ENCODE measurements at regions not wholly inside any gene's neighbourhood (a gene's known extent, or its start where the extent isn't known, plus 50 kb on each side); places are given as distances from the start of the nearest gene placed in this dataset.

DNA sequence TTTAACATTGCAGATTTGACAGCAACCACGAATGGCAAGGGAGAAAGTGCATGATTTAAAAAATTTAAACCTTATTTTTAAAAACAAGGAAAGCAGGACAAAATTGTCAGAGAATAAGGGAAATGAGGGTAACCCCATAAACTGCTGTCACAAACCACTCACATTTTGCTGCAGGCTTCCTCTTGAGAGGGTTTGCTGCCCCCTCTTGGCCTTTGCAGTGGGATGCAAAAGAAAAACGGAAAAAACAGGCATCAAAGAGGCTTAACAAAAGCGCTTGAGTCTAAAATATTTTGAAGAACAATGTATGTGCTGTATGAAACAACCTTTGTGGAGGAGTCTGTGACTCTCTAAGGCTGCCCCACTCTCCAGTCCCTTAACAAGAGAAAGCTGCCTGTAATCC lies 91.6 kb downstream of the TMX3 start:
- peak; percentile 29 for DNase-seq

DNA sequence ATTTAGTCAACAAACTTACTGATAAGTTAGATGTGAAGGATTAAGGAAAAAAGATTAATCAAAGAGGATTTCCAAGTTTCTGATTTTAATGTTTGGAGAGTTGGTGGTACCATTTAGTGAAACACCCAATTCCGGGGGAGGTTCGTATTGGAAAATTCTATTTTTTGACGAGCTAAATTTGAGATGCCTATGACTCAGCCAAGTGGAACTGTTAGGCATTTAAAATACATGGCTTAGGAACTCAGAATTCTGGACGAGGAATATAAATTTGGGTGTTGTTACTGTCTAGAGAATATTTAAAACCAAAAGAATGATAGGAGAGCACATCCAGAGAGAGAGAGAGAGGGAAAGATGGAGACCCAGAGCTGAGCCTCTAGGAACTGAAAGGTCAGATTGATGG lies 103.6 kb downstream of the TMX3 start:
- DNase-seq: no peak

- no peak for DNase-seq
Observed at GRCh38 chr18:68608851-68609490, 105.9 kb downstream of the TMX3 start.

DNA sequence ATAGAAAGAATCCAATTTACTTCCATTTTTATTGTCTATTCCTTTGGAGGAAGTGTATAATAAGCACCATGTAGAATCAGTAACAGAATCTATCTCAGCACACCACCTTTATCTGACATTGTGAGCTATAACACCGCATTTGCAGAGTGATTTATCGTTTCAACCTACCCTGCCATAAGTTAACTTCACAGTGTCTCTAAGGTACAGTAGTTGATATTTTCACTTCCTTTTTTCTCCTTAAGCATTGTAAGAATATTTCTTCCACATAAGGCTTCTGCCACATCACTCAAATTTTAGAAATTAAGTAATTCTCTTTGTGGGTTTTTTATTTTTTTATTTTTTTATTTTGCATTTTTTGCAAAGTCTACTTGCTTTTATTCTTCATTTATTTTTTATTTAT lies 107.1 kb downstream of the TMX3 start:
- DNase-seq: no peak

GRCh38 chr18:68604256-68604655 lies 110.7 kb downstream of the TMX3 start:
- no peak for DNase-seq

GRCh38 chr18:68596016-68596415 lies 118.9 kb downstream of the TMX3 start:
- DNase-seq: no peak

- DNase-seq: no peak
Observed at GRCh38 chr18:68588169-68588568, 126.7 kb downstream of the TMX3 start.

DNA sequence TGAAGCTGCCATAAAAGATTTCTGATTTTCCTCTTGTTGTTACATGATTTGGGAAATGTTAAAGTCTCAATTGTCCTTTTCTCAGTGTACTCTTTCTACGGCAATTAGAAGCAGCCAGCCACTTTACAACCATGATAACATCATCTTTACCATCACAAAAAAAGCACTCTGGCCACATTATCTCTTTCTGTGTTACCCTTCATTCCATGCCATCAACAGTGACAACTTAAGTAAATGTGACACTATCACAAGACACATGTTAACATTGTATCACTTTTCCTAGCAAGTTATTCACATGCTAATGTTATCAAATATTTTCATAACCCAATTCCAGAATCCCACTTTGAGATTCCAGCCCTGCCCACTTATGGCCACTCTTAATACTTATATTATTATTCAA lies 131.2 kb downstream of the TMX3 start:
- no peak for DNase-seq

- no peak for DNase-seq
Observed at GRCh38 chr18:68574311-68574710, 140.6 kb downstream of the TMX3 start.

GRCh38 chr18:68569936-68570335 lies 145.0 kb downstream of the TMX3 start:
- no peak for DNase-seq

DNA sequence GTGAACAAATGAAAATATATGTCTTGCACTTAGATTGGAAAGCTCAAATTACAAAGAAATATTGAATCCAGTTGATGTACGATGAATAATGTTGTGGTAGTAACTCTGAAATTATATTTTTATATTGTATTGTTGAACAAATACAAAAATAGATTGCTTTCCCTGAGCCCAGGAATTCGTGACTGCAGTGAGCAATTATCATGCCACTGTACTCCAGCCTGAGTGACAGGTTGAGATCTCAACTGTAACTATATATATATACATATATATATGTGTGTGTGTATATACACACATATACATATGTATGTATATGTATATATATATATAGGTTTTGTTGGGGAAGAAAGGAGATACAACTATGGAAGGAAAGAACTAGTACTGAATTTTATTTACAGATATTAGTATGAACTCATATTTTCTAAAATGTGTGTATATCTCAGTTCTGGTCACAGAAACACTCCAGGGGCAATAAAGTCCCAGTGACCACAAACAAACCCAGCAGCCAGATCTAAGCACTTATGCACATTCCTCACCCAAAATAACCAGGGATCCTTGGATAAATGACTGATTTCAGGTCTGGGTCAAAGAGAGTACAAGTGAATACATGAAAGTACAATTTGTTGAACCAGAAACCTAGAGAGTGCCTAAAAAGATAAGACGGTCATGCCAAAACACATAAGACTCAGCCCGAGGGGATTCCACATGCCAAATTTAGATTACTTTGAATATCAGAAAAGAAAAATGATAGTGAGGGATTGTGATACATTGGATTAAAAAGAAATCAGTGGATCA lies 146.3 kb downstream of the TMX3 start:
- no peak for DNase-seq

DNA sequence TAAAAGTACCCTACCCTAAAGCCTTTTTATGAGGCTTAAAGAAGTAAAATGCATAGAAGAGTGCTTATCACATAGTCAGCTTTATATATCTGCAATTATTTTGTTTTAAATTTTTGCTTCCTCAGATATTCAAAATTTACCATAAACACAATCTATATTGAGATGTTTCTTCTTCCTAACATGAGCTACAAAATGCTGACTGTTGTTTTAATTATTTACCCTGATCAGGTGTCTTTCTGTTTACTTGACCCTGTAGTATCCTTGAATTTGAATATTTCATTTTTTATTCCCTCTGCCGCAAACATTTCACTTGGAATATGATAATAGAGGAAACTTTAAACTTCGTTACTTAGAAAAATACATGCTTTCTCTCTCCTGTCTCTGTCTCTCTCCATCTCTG lies 147.9 kb downstream of the TMX3 start:
- DNase-seq: no peak

- no peak for DNase-seq
Observed at GRCh38 chr18:68564961-68565360, 149.9 kb downstream of the TMX3 start.

DNA sequence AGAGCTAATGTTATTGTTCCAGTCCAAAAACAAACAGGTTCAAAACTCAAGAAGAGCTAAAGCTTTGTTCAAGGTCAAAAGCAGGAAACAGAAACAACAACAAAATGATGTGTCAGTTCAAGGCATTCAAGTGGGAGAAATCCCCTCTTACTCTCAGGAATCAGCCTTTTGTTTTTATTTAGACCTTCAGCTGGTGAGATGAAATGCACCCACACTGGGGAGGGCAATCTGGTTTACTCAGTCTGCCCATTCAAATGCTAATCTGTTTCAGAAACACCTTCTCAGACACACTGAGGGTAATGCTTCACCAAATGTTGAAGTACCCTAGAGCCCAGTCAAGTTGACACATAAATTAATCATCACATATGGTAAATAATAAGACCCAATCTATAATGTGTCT lies 150.6 kb downstream of the TMX3 start:
- DNase-seq: no peak

- no peak for DNase-seq
Observed at GRCh38 chr18:68560128-68560527, 154.8 kb downstream of the TMX3 start.

DNA sequence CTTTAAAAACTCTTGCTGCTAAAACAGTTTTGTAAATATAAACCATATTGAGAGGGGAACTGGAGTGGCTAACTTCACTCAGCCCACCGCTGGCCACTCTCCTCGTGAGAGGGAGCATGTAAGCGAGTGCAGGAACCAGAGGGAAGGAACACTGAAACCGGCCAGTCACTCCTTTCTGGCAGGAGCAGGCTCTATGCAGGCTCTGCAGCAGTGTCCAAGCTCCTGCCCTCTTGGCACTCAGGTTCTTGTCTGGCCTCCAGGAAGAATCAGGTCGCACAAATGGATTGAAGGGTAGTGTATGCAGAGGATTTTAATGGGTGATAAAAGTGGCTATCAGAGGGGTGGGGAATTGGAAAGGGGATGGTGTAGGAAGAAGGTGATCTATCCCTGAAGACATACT lies 157.7 kb downstream of the TMX3 start:
- no peak for DNase-seq

DNA sequence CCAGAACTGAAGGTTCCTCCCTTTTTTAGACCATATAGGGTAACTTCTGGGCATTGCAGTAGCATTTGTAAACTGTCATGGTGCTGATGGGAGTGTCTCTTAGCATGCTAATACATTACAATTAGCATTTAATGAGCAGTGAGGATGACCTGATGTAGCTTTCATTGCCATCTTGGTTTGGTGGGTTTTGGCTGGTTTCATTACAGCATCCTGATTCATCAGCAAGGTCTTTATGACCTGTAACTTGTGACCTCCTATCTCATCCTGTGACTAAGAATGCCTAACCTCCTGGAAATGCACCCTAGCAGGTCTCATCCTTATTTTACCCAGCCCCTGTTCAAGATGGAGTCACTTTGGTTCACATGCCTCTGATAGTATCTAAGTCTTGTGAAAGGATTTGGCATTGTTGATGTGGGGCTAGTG lies 159.0 kb downstream of the TMX3 start:
- no peak for DNase-seq

- no peak for DNase-seq
Observed at GRCh38 chr18:68548904-68549870, 165.7 kb downstream of the TMX3 start.

DNA sequence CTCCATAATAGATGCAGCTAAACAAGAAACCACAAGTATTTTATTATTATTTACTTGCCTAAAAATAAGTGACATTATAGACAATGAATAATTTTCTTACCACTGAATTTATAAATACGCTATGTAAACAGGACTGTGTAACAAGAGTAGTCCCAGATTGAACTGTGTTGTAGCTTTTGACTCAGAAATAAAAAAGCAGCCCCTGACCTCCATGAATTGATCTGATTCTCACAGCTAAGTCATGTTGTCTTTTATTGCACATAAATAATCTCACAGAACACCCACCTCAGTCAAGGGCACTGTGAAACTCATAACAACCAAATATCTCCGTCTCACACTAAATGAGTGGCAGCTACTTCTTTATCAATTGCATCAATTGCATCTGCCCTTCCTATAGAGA lies 171.6 kb downstream of the TMX3 start:
- no peak for DNase-seq

- DNase-seq: no peak
Observed at GRCh38 chr18:68542846-68543245, 172.1 kb downstream of the TMX3 start.

DNA sequence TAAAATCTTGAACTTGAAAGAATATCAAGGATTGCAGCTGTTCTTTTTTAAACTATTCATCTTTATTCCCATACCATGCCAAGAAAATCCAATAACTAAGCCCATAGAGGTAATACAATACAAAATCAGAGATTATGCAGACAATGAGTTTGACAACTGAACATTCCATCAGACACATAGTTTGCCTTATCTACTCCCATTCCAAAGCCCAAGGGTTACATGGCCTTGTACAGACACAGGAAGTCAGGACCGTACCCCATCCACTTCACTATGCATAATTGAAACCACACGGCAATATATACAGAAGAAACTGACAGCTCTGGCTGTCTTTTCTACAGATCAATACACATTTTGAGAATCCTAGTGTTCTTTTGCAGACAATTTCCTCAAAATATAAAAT lies 181.3 kb downstream of the TMX3 start:
- DNase-seq: no peak

GRCh38 chr18:68532328-68532885 lies 182.5 kb downstream of the TMX3 start:
- DNase-seq: no peak

DNA sequence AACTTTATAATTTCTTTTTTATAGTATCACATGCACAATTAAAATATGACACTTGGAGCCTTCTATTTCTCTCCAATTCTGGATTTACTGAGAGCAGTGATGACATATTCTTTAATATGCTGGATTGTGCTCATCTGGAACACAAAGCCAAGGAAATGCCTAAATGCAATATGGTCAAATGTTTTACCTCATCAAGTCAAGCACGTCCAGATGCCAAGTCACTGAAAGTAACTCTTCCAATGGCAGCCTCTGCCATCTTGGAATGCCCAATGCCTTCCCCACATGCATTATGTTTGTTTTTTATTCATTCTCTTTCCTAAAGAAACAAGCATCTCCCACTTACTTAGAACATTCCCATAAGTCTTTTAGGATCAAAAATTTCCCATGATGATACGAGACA lies 189.8 kb downstream of the TMX3 start:
- no peak for DNase-seq
